Ovary (tissue), 7 donors: ENCODE measurements at regions not wholly inside any gene's neighbourhood (a gene's known extent, or its start where the extent isn't known, plus 50 kb on each side); places are given as distances from the start of the nearest gene placed in this dataset.

ENCODE experiments used
- DNase-seq, 5 donors: peaks; one replicate each; pipeline ENCODE4 v3.0.0-alpha.2; 2019 to 2020
- H3K27ac ChIP-seq, 2 donors: fragments of 200-600 bp; one replicate each; pipeline versions ENCODE4 v1.5.1 to v1.8.0; 2019 to 2022
- H3K27me3 ChIP-seq: fragments of 200-600 bp; one replicate; pipeline ENCODE4 v1.8.0; 2022
- H3K36me3 ChIP-seq: fragments of 200-600 bp; sonication (generic); one replicate; pipeline ENCODE4 v1.5.1; 2019
- H3K4me1 ChIP-seq: one replicate; pipeline ENCODE4 v1.8.1; 2013; ENCODE audit warnings: mild to moderate bottlenecking, moderate library complexity; ENCODE audit not compliant: insufficient read depth
- H3K4me3 ChIP-seq: fragments of 200-600 bp; sonication (generic); one replicate; pipeline ENCODE4 v1.5.1; 2017
- H3K9me3 ChIP-seq, 2 donors: fragments of 200-600 bp in 1 of 2; sonication (generic) in 1 of 2; one replicate each; pipeline versions ENCODE4 v1.5.1 to v1.8.1; 2013 to 2019; ENCODE audit warnings: mild to moderate bottlenecking in 1 of 2, moderate library complexity in 1 of 2
- CTCF ChIP-seq, 3 donors: fragments of 450-650 bp in 2 of 3; fragments of 200-600 bp in 1 of 3; IDR thresholded peaks; one replicate each; pipeline versions ENCODE4 v1.5.1 to v1.8.0; 2016 to 2022; ENCODE audit warnings: antibody characterized with exemption in 3 of 3, mild to moderate bottlenecking in 1 of 3
- EP300 ChIP-seq: sonication (generic); formaldehyde crosslinking; IDR thresholded peaks from one replicate; pipeline ENCODE4 v1.6.1; 2017; ENCODE audit warnings: antibody characterized with exemption
- POLR2A ChIP-seq: fragments of 450-650 bp; IDR thresholded peaks from one replicate; pipeline ENCODE4 v1.6.1; 2017; ENCODE audit warnings: antibody characterized with exemption, mild to moderate bottlenecking, moderate library complexity
- WGBS, 3 donors: extraction: QIAGEN DNeasy Blood & Tissue Kit in 1 of 3; methylation state at CpG; one replicate each; pipeline versions ENCODE4 v1.1.5 to v1.1.7; 2013 to 2017; 5-methylcytosine and 5-hydroxymethylcytosine counted together
- intact Hi-C, 4 donors: fragments of 100-400 bp; cut with DNase I; formaldehyde crosslinking; loops; one replicate each; pipeline versions ENCODE4 v1.11.0 to v1.15.1; 2022 to 2023
- donor health status: DM: no; HTN: no; CAD: no; lungs with moderate emphysema.
- donor health status: DM: no; HTN: no; CAD: no.
- donor health status: Bipolar disorder and iron deficiency.
- donor health status: DM: no; HTN: no; CAD: no.
- donor health status: DM: yes; HTN: yes; CAD: no.

DNA sequence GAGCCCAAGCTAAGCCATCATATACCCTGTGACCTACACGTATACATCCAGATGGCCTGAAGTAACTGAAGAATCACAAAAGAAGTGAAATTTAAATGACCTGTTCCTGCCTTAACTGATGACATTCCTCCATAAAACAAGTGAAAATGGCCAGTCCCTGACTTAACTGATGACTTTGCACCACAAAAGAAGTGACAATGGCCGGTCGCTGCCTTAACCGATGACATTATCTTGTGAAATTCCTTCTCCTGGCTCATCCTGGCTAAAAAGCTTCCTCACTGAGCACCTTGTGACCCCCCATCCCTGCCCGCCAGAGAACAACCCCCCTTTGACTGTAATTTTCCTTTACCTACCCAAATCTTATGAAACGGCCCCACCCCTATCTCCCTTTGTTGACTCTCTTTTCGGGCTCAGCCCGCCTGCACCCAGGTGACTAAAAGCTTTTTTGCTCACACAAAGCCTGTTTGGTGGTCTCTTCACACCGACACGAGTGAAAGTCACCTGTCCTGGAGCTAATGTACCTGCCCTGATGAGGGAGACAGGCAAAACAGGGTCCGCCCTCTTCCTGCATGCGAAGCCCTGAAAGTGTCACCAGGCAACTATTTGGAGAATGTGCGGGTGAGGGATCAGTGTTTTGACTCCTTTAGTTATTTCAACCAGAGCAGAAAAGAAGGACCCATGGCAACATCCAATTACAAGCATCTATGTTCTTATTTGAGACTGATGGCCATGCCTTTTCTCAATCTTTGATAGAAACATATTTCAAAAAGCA lies 266.1 kb downstream of the SMARCA2 start:
- Histone ChIP-seq H3K27ac (no peak overlapping the region), H3K36me3 (no peaks in the 10 kb centered on the region), H3K4me1 (no peaks in the 10 kb centered on the region), H3K4me3 (no peak overlapping the region), H3K9me3 (no peaks in the 10 kb centered on the region), H3K27me3 (no peaks in the 10 kb centered on the region)
- TF ChIP-seq CTCF (IDR thresholded peaks at IDR 0.05) (no peak), POLR2A (no peak), EP300 (no peak)
- 84 to 90% (median 87%) methylated on average over 13 of the region's 13 CpGs for WGBS, 3 donors
- intact Hi-C loops: no loop called here
- DNase-seq: no peak

GRCh38 chr9:2281803-2282185 lies 266.6 kb downstream of the SMARCA2 start:
- WGBS, 3 donors: 85 to 88% (median 87%) methylated on average over 2 of the region's 2 CpGs
- Histone ChIP-seq H3K9me3 (no peaks in the 10 kb centered on the region), H3K27ac (no peak overlapping the region), H3K36me3 (no peaks in the 10 kb centered on the region), H3K27me3 (no peaks in the 10 kb centered on the region), H3K4me1 (no peaks in the 10 kb centered on the region), H3K4me3 (no peak overlapping the region)
- no peak for DNase-seq
- TF ChIP-seq EP300 (no peak), POLR2A (no peak), CTCF (IDR thresholded peaks at IDR 0.05) (no peak)
- intact Hi-C loops: no loop called here

GRCh38 chr9:2284770-2285169 lies 269.6 kb downstream of the SMARCA2 start:
- TF ChIP-seq POLR2A (no peak), EP300 (no peak), CTCF (IDR thresholded peaks at IDR 0.05) (no peak)
- no peaks in the 10 kb centered on the region for H3K9me3 ChIP-seq

DNA sequence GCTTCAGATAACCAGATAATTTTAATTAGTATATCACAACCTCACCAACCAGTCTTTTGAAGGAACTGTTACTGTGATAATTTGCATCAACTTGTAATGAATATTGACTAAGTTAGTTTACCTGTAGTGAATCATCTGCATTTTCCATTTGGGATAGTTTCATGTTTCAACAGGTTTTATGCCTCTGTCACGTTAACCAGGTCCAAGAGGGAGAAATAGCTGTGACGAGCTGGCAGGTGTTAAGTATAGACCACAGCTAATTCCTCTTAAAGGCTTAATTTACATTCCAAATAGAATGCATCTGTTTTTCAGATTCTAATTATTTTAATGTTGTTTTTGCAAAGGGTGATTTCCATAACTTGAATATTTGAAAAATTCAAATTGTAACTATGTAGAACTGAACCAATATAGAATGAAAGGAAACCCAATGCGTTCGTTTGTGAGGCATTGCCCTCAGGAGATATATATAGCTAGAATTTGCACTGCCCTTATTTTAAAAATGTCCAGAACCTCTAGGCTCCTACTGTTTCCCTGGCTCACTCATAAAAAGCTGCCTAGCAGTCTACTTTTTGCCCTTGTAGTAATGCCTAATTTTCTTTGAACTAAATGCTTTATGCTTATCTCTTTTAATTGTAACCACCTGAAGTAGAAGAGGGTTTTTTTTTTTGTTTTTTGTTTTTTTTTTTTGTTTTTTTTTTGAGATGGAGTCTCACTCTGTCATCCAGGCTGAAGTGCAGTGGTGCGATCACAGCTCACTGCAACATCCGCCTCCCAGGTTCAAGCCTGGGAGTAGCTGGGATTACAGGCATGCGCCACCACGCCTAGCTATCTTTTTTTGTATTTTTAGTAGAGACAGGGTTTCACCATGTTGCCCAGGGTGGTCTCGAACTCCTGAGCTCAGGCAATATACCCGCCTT lies 270.5 kb downstream of the SMARCA2 start:
- intact Hi-C loops: no loop called here
- 87 to 92% (median 91%) methylated on average over 10 of the region's 10 CpGs for WGBS, 3 donors

More at GRCh38 chr9:2284770-2285169, 269.6 kb downstream of the SMARCA2 start:
- Histone ChIP-seq H3K4me3 (no peak overlapping the region), H3K27me3 (no peaks in the 10 kb centered on the region), H3K27ac (no peak overlapping the region), H3K4me1 (no peaks in the 10 kb centered on the region), H3K36me3 (no peaks in the 10 kb centered on the region)
- intact Hi-C loops: no loop called here
- WGBS, 3 donors: 89 to 100% (median 94%) methylated on average over 1 of the region's 1 CpG
- no peak for DNase-seq

More for the DNA sequence above, 270.5 kb downstream of the SMARCA2 start:
- H3K4me3 ChIP-seq: no peak overlapping the region
- DNase-seq: no peak
- H3K36me3 ChIP-seq: no peaks in the 10 kb centered on the region
- no peak overlapping the region for H3K27ac ChIP-seq
- H3K4me1 ChIP-seq: no peaks in the 10 kb centered on the region
- TF ChIP-seq CTCF (IDR thresholded peaks at IDR 0.05) (no peak), EP300 (no peak), POLR2A (no peak)
- no peaks in the 10 kb centered on the region for H3K27me3 ChIP-seq
- no peaks in the 10 kb centered on the region for H3K9me3 ChIP-seq
